ENCODE measurements at regions not wholly inside any gene's neighbourhood (a gene's known extent, or its start where the extent isn't known, plus 50 kb on each side); places are given as distances from the start of the nearest gene placed in this dataset.

GRCh38 chr10:78952686-78953085, 116.1 kb upstream of the ZMIZ1 start:
- Histone ChIP-seq H3K4me3 (ENCODE audit: low read depth in 1 of 2, low read length in 2 of 2) (no peak overlapping the region), H3K27me3 (ENCODE audit: control insufficient read depth in 1 of 2, insufficient read depth in 2 of 2, low read length in 2 of 2) (no peaks in the 10 kb centered on the region), H3K9me3 (ENCODE audit: control insufficient read depth in 1 of 2, low read length in 2 of 2) (no peaks in the 10 kb centered on the region), H3K27ac (ENCODE audit: low read depth, low read length) (no peak overlapping the region), H3K4me1 (ENCODE audit: control insufficient read depth in 1 of 2, insufficient read depth in 2 of 2, low read length in 2 of 2) (peaks cover 0 to 7% of the 10 kb centered on the region in 2 donors), H3K36me3 (ENCODE audit: control insufficient read depth in 1 of 2, insufficient read depth in 2 of 2, low read length in 2 of 2) (no peaks in the 10 kb centered on the region), H3K9ac (ENCODE audit: low read depth in 1 of 2, low read length in 2 of 2) (no peak overlapping the region)

- Histone ChIP-seq H3K9ac (ENCODE audit: low read depth in 1 of 2, low read length in 2 of 2) (no peak overlapping the region), H3K4me1 (ENCODE audit: control insufficient read depth in 1 of 2, insufficient read depth in 2 of 2, low read length in 2 of 2) (peaks cover 0 to 7% of the 10 kb centered on the region in 2 donors), H3K9me3 (ENCODE audit: control insufficient read depth in 1 of 2, low read length in 2 of 2) (no peaks in the 10 kb centered on the region), H3K4me3 (ENCODE audit: low read depth in 1 of 2, low read length in 2 of 2) (no peak overlapping the region), H3K27ac (ENCODE audit: low read depth, low read length) (no peak overlapping the region), H3K27me3 (ENCODE audit: control insufficient read depth in 1 of 2, insufficient read depth in 2 of 2, low read length in 2 of 2) (no peaks in the 10 kb centered on the region), H3K36me3 (ENCODE audit: control insufficient read depth in 1 of 2, insufficient read depth in 2 of 2, low read length in 2 of 2) (no peaks in the 10 kb centered on the region)
Observed at GRCh38 chr10:78953113-78953798, 115.5 kb upstream of the ZMIZ1 start.

- no peak overlapping the region for H3K4me3 ChIP-seq (ENCODE audit: low read depth in 1 of 2, low read length in 2 of 2)
Observed at GRCh38 chr10:78953799-78954297, 114.9 kb upstream of the ZMIZ1 start.

GRCh38 chr10:78954689-78955088, 114.1 kb upstream of the ZMIZ1 start:
- no peaks in the 10 kb centered on the region for H3K36me3 ChIP-seq (ENCODE audit: control insufficient read depth in 1 of 2, insufficient read depth in 2 of 2, low read length in 2 of 2)
- no peaks in the 10 kb centered on the region for H3K27me3 ChIP-seq (ENCODE audit: control insufficient read depth in 1 of 2, insufficient read depth in 2 of 2, low read length in 2 of 2)
- no peaks in the 10 kb centered on the region for H3K9me3 ChIP-seq (ENCODE audit: control insufficient read depth in 1 of 2, low read length in 2 of 2)
- no peak overlapping the region for H3K9ac ChIP-seq (ENCODE audit: low read depth in 1 of 2, low read length in 2 of 2)
- H3K4me3 ChIP-seq (ENCODE audit: low read depth in 1 of 2, low read length in 2 of 2): no peak overlapping the region
- H3K4me1 ChIP-seq (ENCODE audit: control insufficient read depth in 1 of 2, insufficient read depth in 2 of 2, low read length in 2 of 2): peaks cover 2 to 7% of the 10 kb centered on the region in 2 donors
- H3K27ac ChIP-seq (ENCODE audit: low read depth, low read length): no peak overlapping the region

More at GRCh38 chr10:78953799-78954297, 114.9 kb upstream of the ZMIZ1 start:
- Histone ChIP-seq H3K9ac (ENCODE audit: low read depth in 1 of 2, low read length in 2 of 2) (no peak overlapping the region), H3K27ac (ENCODE audit: low read depth, low read length) (no peak overlapping the region), H3K9me3 (ENCODE audit: control insufficient read depth in 1 of 2, low read length in 2 of 2) (no peaks in the 10 kb centered on the region), H3K27me3 (ENCODE audit: control insufficient read depth in 1 of 2, insufficient read depth in 2 of 2, low read length in 2 of 2) (no peaks in the 10 kb centered on the region), H3K4me1 (ENCODE audit: control insufficient read depth in 1 of 2, insufficient read depth in 2 of 2, low read length in 2 of 2) (peaks cover 0 to 7% of the 10 kb centered on the region in 2 donors), H3K36me3 (ENCODE audit: control insufficient read depth in 1 of 2, insufficient read depth in 2 of 2, low read length in 2 of 2) (no peaks in the 10 kb centered on the region)

GRCh38 chr10:78955206-78955605, 113.6 kb upstream of the ZMIZ1 start:
- Histone ChIP-seq H3K4me1 (ENCODE audit: control insufficient read depth in 1 of 2, insufficient read depth in 2 of 2, low read length in 2 of 2) (peaks cover 7% of the 10 kb centered on the region in 2 donors), H3K9me3 (ENCODE audit: control insufficient read depth in 1 of 2, low read length in 2 of 2) (no peaks in the 10 kb centered on the region), H3K36me3 (ENCODE audit: control insufficient read depth in 1 of 2, insufficient read depth in 2 of 2, low read length in 2 of 2) (no peaks in the 10 kb centered on the region), H3K27ac (ENCODE audit: low read depth, low read length) (no peak overlapping the region), H3K9ac (ENCODE audit: low read depth in 1 of 2, low read length in 2 of 2) (no peak overlapping the region), H3K4me3 (ENCODE audit: low read depth in 1 of 2, low read length in 2 of 2) (no peak overlapping the region), H3K27me3 (ENCODE audit: control insufficient read depth in 1 of 2, insufficient read depth in 2 of 2, low read length in 2 of 2) (no peaks in the 10 kb centered on the region)

GRCh38 chr10:78956391-78956790, 112.4 kb upstream of the ZMIZ1 start:
- no peak overlapping the region for H3K9ac ChIP-seq (ENCODE audit: low read depth in 1 of 2, low read length in 2 of 2)
- H3K4me3 ChIP-seq (ENCODE audit: low read depth in 1 of 2, low read length in 2 of 2): no peak overlapping the region
- no peaks in the 10 kb centered on the region for H3K27me3 ChIP-seq (ENCODE audit: control insufficient read depth in 1 of 2, insufficient read depth in 2 of 2, low read length in 2 of 2)
- no peak overlapping the region for H3K27ac ChIP-seq (ENCODE audit: low read depth, low read length)
- peaks cover 7 to 12% of the 10 kb centered on the region in 2 donors for H3K4me1 ChIP-seq (ENCODE audit: control insufficient read depth in 1 of 2, insufficient read depth in 2 of 2, low read length in 2 of 2)
- H3K9me3 ChIP-seq (ENCODE audit: control insufficient read depth in 1 of 2, low read length in 2 of 2): no peaks in the 10 kb centered on the region
- H3K36me3 ChIP-seq (ENCODE audit: control insufficient read depth in 1 of 2, insufficient read depth in 2 of 2, low read length in 2 of 2): no peaks in the 10 kb centered on the region

GRCh38 chr10:78957471-78958039, 111.2 kb upstream of the ZMIZ1 start:
- no peaks in the 10 kb centered on the region for H3K27me3 ChIP-seq (ENCODE audit: control insufficient read depth in 1 of 2, insufficient read depth in 2 of 2, low read length in 2 of 2)
- no peak overlapping the region for H3K9ac ChIP-seq (ENCODE audit: low read depth in 1 of 2, low read length in 2 of 2)
- no peaks in the 10 kb centered on the region for H3K9me3 ChIP-seq (ENCODE audit: control insufficient read depth in 1 of 2, low read length in 2 of 2)
- no peak overlapping the region for H3K4me3 ChIP-seq (ENCODE audit: low read depth in 1 of 2, low read length in 2 of 2)
- no peak overlapping the region for H3K27ac ChIP-seq (ENCODE audit: low read depth, low read length)
- peaks cover 7 to 12% of the 10 kb centered on the region in 2 donors for H3K4me1 ChIP-seq (ENCODE audit: control insufficient read depth in 1 of 2, insufficient read depth in 2 of 2, low read length in 2 of 2)
- H3K36me3 ChIP-seq (ENCODE audit: control insufficient read depth in 1 of 2, insufficient read depth in 2 of 2, low read length in 2 of 2): no peaks in the 10 kb centered on the region

GRCh38 chr10:78959217-78959923, 109.4 kb upstream of the ZMIZ1 start:
- no peak overlapping the region for H3K4me3 ChIP-seq (ENCODE audit: low read depth in 1 of 2, low read length in 2 of 2)
- H3K27me3 ChIP-seq (ENCODE audit: control insufficient read depth in 1 of 2, insufficient read depth in 2 of 2, low read length in 2 of 2): no peaks in the 10 kb centered on the region
- peaks cover 5 to 7% of the 10 kb centered on the region in 2 donors for H3K4me1 ChIP-seq (ENCODE audit: control insufficient read depth in 1 of 2, insufficient read depth in 2 of 2, low read length in 2 of 2)
- H3K9me3 ChIP-seq (ENCODE audit: control insufficient read depth in 1 of 2, low read length in 2 of 2): no peaks in the 10 kb centered on the region
- no peak overlapping the region for H3K9ac ChIP-seq (ENCODE audit: low read depth in 1 of 2, low read length in 2 of 2)
- H3K27ac ChIP-seq (ENCODE audit: low read depth, low read length): no peak overlapping the region
- no peaks in the 10 kb centered on the region for H3K36me3 ChIP-seq (ENCODE audit: control insufficient read depth in 1 of 2, insufficient read depth in 2 of 2, low read length in 2 of 2)

- Histone ChIP-seq H3K36me3 (ENCODE audit: control insufficient read depth in 1 of 2, insufficient read depth in 2 of 2, low read length in 2 of 2) (no peaks in the 10 kb centered on the region), H3K27me3 (ENCODE audit: control insufficient read depth in 1 of 2, insufficient read depth in 2 of 2, low read length in 2 of 2) (no peaks in the 10 kb centered on the region), H3K4me1 (ENCODE audit: control insufficient read depth in 1 of 2, insufficient read depth in 2 of 2, low read length in 2 of 2) (peaks cover 5 to 7% of the 10 kb centered on the region in 2 donors), H3K9ac (ENCODE audit: low read depth in 1 of 2, low read length in 2 of 2) (no peak overlapping the region), H3K9me3 (ENCODE audit: control insufficient read depth in 1 of 2, low read length in 2 of 2) (no peaks in the 10 kb centered on the region), H3K4me3 (ENCODE audit: low read depth in 1 of 2, low read length in 2 of 2) (no peak overlapping the region), H3K27ac (ENCODE audit: low read depth, low read length) (no peak overlapping the region)
Observed at GRCh38 chr10:78959924-78960285, 108.9 kb upstream of the ZMIZ1 start.

GRCh38 chr10:78960316-78960800, 108.4 kb upstream of the ZMIZ1 start:
- Histone ChIP-seq H3K9me3 (ENCODE audit: control insufficient read depth in 1 of 2, low read length in 2 of 2) (no peaks in the 10 kb centered on the region), H3K36me3 (ENCODE audit: control insufficient read depth in 1 of 2, insufficient read depth in 2 of 2, low read length in 2 of 2) (no peaks in the 10 kb centered on the region), H3K9ac (ENCODE audit: low read depth in 1 of 2, low read length in 2 of 2) (no peak overlapping the region), H3K4me1 (ENCODE audit: control insufficient read depth in 1 of 2, insufficient read depth in 2 of 2, low read length in 2 of 2) (peaks cover 5 to 7% of the 10 kb centered on the region in 2 donors), H3K27ac (ENCODE audit: low read depth, low read length) (no peak overlapping the region), H3K27me3 (ENCODE audit: control insufficient read depth in 1 of 2, insufficient read depth in 2 of 2, low read length in 2 of 2) (no peaks in the 10 kb centered on the region), H3K4me3 (ENCODE audit: low read depth in 1 of 2, low read length in 2 of 2) (no peak overlapping the region)
